ENCODE measurements at regions not wholly inside any gene's neighbourhood (a gene's known extent, or its start where the extent isn't known, plus 50 kb on each side); places are given as distances from the start of the nearest gene placed in this dataset.

- peak; percentile 32 for DNase-seq (ENCODE audit: low read depth)
These were observed 343.4 kb upstream of the CDH6 start for GRCh38 chr5:30849931-30850710.

- no peak for DNase-seq (ENCODE audit: low read depth)
These were observed 347.3 kb upstream of the CDH6 start for GRCh38 chr5:30846171-30846570.

- no peak for DNase-seq (ENCODE audit: low read depth)
These were observed 348.3 kb upstream of the CDH6 start for GRCh38 chr5:30845194-30845593.

- no peak for DNase-seq (ENCODE audit: low read depth)
These were observed 349.9 kb upstream of the CDH6 start for GRCh38 chr5:30843541-30843940.

- DNase-seq (ENCODE audit: low read depth), result no peak
These were observed 353.5 kb upstream of the CDH6 start for GRCh38 chr5:30839956-30840355.

- DNase-seq (ENCODE audit: low read depth), result no peak
These were observed 354.5 kb upstream of the CDH6 start for GRCh38 chr5:30838936-30839496.

GRCh38 chr5:30832519-30832918 is 361.0 kb upstream of the CDH6 start:
- DNase-seq (ENCODE audit: low read depth), result no peak

- no peak for DNase-seq (ENCODE audit: low read depth)
These were observed 361.9 kb upstream of the CDH6 start for GRCh38 chr5:30831605-30832004.

- no peak for DNase-seq (ENCODE audit: low read depth)
These were observed 362.4 kb upstream of the CDH6 start for GRCh38 chr5:30831123-30831522.

GRCh38 chr5:30811298-30811697 is 382.2 kb upstream of the CDH6 start:
- DNase-seq (ENCODE audit: low read depth), result no peak

GRCh38 chr5:30809933-30810332 is 383.6 kb upstream of the CDH6 start:
- DNase-seq (ENCODE audit: low read depth), result no peak

GRCh38 chr5:30808996-30809395 is 384.5 kb upstream of the CDH6 start:
- no peak for DNase-seq (ENCODE audit: low read depth)

GRCh38 chr5:30804739-30805505 is 388.6 kb upstream of the CDH6 start:
- no peak for DNase-seq (ENCODE audit: low read depth)

GRCh38 chr5:30802961-30803705 is 390.4 kb upstream of the CDH6 start:
- no peak for DNase-seq (ENCODE audit: low read depth)

GRCh38 chr5:30781643-30782042 is 411.8 kb upstream of the CDH6 start:
- no peak for DNase-seq (ENCODE audit: low read depth)

GRCh38 chr5:30768056-30768690 is 425.3 kb upstream of the CDH6 start:
- DNase-seq (ENCODE audit: low read depth), result no peak

GRCh38 chr5:30765706-30766105 is 427.8 kb upstream of the CDH6 start:
- DNase-seq (ENCODE audit: low read depth), result no peak

GRCh38 chr5:30765227-30765626 is 428.3 kb upstream of the CDH6 start:
- DNase-seq (ENCODE audit: low read depth), result no peak

- DNase-seq (ENCODE audit: low read depth), result no peak
These were observed 428.8 kb upstream of the CDH6 start for GRCh38 chr5:30764704-30765103.

GRCh38 chr5:30759731-30760130 is 433.8 kb upstream of the CDH6 start:
- DNase-seq (ENCODE audit: low read depth), result no peak

- DNase-seq (ENCODE audit: low read depth), result no peak
These were observed 441.5 kb upstream of the CDH6 start for GRCh38 chr5:30752015-30752414.

- no peak for DNase-seq (ENCODE audit: low read depth)
These were observed 443.5 kb upstream of the CDH6 start for GRCh38 chr5:30749971-30750370.
